Panc1 (cell line): ENCODE measurements at regions not wholly inside any gene's neighbourhood (a gene's known extent, or its start where the extent isn't known, plus 50 kb on each side); places are given as distances from the start of the nearest gene placed in this dataset.

Experiments
- CTCF ChIP-seq: fragments of 450-650 bp; IDR thresholded peaks from 2 replicates; pipeline ENCODE4 v1.5.1; 2017; ENCODE audit warnings: mild to moderate bottlenecking
- POLR2AphosphoS5 ChIP-seq: IDR thresholded peaks from 2 replicates; pipeline ENCODE4 v1.6.1; 2012; ENCODE audit warnings: mild to moderate bottlenecking, low read depth, low read length, moderate library complexity
- REST ChIP-seq, 2 experiments: IDR thresholded peaks; 2 replicates each; pipeline ENCODE4 v1.6.1; 2011 to 2012; ENCODE audit warnings: low read depth in 2 of 2, control low read depth in 1 of 2, low read length in 1 of 2, mild to moderate bottlenecking in 1 of 2, moderate library complexity in 1 of 2; ENCODE audit not compliant: insufficient read depth in 1 of 2

GRCh38 chr13:31878052-31878451 lies 138.7 kb downstream of the RXFP2 start:
- TF ChIP-seq POLR2AphosphoS5 = no peak
- no peak for TF ChIP-seq CTCF
- TF ChIP-seq REST (IDR thresholded peaks at IDR 0.05; ENCODE audit: insufficient read depth in 1 of 2, low read depth in 2 of 2, low read length in 1 of 2) = no peak
